NCI-H2196 (cell line): ENCODE measurements at regions not wholly inside any gene's neighbourhood (a gene's known extent, or its start where the extent isn't known, plus 50 kb on each side); places are given as distances from the start of the nearest gene placed in this dataset.
"Not testable (repeated sequence)": the region's sequence is repeated elsewhere in the genome, so short reads cannot be mapped to it uniquely, and the experiment has no call there.

Source experiments
- DNase-seq: peaks from one replicate; lab custom pipeline; 2025; ENCODE audit not compliant: unreplicated experiment; lab: John Stamatoyannopoulos, UW

DNA sequence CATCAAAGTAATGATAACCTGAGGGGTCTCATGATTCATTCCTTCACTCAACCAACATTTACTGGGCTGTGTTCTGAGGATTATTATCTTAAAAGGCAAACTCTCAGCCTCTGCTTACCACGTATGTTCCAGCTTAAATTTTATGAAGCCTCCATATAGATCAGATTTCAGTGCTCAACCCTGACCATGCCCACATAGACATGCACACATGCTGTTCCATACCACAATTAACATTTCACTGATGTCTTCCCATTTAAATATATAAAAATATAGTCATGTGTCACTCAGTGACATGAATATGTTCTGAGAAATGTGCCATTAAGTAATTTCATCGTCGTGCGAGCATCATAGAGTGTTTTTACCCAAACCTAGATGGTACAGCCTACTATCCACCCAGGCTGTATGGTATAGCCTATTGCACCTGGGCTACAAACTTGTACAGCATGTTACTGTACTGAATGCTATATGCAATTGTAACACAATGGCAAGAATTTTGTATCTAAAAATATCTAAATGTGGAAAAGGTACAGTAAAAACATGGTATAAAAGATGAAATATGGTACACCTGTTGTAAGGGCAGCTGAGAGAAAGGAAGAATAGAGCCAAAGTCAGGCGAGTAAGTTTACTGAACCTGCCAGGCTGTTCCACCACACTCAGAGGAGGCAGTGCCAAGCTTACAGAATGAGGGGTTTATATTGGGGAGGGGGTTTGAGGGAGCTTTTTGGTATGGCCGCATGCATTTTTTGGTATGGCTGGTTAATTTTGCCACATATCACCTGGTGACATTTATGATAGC, 134.7 kb upstream of the ETV3 start:
- no peak for DNase-seq

DNA sequence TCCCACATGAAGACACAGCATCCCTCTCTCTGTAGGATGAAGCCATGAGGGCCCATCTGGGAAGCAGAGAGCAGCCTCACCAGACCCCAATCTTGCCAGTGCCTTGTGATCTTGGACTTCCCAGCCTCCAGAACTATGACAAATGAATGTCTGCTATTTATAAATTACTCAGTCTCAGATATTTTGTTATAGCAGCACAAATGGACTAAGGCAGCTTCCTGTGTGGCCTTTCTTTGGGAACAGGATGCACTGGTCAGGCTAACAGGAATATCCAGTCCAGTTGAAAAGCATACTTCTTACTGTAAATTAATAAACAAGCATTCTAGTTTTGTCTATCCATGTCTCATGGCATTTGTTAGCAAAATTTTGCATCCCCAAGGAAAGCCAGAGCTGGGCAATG, 134.1 kb upstream of the ETV3 start:
- DNase-seq = no peak

DNA sequence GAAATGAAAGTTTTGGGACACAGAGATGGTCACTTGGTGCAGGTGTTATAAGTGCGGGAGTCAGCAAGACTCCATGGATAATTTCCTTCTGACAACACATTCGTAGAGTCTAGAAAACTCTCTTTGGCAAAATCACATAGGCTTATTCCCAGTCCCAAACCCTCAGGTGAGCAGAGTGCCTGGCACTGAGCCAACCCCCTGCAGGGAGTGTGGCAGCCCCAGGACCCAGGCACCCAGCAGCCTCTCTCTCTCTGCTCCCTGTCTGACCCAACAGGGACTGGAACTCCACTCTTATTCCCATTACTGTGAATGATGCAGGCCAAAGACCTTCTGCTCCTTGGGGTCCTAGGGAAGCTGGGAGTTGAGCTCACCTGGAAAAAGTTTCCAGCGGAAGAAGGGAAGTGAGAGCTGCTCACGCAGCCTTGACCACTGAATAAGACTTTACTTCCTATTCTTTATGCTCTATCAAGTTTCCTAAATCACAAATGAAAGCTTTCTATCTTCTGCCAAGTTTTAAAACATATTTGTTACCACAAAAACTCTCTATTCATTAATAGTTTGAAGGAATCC, 132.6 kb upstream of the ETV3 start:
- no peak for DNase-seq

DNA sequence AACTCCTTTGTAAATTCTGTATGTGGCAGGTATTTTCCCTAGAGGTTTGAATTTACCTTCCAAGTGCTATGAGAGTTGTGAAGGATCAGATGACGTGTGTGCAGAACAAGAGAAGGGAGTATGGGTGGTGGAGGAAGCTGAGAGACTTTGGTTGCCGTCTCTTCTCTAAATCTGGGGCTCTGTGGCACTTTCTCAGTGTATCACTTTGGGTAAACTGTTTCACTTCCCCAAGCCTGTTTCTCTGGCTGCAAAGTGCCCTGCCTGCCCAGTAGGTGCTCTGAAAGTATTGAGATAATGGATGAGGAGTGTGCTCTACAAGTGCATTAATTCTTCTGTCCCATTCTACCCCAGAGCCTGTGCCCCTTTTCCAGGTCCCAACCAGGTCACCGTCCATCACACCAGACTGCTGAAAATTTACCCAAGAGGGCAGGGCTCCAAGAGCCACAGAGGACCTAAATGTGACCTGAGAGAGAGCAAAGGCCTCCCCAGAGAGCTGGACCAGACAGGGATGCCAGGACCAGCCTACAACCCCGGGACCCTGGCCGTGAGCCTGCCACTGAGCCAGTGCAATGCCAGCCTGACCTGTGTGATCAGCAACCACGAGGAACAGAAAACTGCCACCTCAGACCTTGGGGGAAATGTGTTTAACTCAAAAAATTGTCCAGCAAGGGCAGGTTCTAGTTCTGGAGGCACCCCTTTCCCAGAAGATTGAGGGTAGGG, 131.6 kb upstream of the ETV3 start:
- no peak for DNase-seq

DNA sequence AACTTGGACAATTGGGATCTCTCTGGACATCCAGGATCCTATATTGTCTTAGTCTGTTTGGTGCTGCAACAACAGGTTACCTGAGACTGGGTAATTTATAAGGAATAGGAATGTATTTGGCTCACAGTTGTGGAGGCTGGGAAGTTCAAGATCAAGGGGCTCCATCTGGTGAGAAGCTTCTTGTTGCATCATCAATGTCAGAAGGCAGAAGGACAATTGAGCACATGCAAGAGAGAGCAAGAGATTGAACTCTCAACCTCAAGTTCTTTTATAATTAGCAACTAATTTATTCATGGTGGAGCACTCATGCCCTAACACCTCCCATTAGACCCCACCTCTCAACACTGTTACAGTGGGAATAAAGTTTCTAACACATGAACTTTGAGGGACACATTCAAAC, 124.7 kb upstream of the ETV3 start:
- no peak for DNase-seq

DNA sequence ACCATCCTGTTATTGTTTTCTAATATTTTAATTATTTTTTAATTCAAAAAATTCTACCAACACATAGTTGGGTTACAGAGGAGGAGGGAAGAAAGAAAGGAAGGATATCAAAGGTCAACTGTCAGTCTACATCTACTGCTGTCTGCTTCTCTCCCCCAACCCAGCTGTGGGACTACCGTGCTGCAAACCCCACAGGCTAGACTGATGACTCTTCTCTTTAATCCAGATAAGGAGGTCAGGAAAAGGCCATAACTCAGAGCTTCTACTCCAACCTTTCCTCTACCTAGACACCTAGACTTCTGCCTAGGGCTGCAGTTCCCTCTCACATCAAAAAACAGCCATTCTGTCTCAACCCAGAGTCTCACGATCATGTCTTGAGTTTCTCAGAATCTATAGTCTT, 124.2 kb upstream of the ETV3 start:
- no peak for DNase-seq

DNA sequence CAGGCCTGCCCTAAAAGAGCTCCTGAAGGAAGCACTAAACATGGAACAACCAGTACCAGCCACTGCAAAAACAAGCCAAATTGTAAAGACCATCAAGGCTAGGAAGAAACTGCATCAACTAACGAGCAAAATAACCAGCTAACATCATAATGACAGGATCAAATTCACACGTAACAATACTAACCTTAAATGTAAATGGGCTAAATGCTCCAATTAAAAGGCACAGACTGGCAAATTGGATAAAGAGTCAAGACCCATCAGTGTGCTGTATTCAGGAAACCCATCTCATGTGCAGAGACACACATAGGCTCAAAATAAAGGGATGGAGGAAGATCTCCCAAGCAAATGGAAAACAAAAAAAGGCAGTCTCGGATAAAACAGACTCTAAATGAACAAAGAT, 117.7 kb upstream of the ETV3 start:
- not testable (repeated sequence) for DNase-seq

DNA sequence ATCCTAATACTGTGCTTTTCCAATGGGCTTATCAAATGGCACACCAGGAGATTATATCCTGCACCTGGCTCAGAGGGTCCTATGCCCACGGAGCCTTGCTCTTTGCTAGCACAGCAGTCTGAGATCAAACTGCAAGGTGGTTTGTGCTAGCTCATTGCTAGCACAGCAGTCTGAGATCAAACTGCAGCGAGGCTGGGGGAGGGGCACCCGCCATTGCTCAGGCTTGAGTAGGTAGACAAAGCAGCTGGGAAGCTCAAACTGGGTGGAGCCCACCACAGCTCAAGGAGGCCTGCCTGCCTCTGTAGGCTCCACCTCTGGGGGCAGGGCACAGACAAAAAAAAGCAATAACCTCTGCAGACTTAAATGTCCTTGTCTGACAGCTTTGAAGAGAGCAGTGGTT, 116.0 kb upstream of the ETV3 start:
- DNase-seq = not testable (repeated sequence)

DNA sequence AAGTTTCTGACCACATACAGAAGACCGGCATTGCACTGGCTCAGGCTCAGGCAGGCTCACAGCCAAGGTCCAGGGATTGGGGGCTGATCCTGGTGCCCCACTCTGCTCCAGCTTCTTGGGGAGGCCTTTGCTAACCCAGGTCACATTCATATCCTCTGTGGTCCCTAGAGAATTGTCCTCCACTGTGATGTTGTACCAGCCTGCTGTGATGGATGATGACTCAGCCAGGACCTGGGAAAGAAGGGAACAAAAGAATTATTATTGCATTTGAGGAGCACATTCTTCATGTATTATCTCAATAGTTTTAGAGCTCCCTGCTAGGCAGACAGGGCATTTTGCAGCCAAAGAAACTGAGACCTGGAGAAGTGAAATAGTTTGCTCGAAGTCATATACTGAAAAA, 114.3 kb upstream of the ETV3 start:
- no peak for DNase-seq

DNA sequence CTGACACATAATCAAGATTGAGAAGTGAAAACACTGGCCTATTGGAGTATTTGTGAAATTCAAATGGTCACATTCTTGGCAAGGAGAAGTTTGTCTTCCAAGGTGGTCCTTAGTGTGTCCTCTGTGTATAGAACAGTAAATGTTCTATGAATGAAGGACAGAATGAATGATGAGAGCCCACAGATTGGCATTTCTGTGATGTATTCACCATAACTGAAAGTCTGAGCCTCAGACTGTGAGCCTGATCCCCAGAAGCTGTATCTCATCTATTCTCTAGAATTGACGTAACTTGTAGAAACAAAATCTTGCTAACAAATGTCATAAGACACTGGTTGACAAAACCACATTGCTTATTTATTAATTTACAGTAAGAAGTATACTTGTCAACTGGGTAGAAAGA, 111.5 kb upstream of the ETV3 start:
- no peak for DNase-seq

DNA sequence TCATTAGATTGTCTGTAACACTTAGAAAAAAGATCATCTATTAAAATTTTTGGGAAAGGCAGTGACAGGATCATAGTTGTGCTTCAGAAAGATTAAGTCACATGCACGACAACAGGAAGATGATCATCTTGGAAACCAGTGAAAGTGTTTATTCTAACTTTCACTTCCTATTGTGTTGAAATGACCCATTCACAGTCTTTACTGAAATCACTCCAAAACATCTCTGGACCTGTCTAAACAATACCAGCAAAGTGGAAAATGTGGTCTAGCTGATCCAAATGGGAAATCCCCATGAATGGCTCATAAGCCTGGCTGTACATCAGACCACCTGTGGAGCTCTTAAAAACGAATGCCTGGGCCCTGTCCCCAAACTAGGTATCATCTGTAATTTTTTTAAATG, 111.1 kb upstream of the ETV3 start:
- DNase-seq = no peak

DNA sequence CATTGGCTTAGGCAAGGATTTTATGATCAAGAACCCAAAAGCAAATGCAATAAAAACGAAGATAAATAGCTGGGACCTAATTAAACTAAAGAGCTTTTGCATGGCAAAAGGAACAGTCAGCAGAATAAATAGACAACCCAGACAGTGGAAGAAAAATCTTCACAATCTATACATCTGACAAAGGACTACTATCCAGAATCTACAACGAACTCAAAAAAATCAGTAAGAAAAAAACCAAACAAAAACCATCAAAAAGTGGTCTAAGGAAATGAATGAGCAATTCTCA, 109.5 kb upstream of the ETV3 start:
- not testable (repeated sequence) for DNase-seq

DNA sequence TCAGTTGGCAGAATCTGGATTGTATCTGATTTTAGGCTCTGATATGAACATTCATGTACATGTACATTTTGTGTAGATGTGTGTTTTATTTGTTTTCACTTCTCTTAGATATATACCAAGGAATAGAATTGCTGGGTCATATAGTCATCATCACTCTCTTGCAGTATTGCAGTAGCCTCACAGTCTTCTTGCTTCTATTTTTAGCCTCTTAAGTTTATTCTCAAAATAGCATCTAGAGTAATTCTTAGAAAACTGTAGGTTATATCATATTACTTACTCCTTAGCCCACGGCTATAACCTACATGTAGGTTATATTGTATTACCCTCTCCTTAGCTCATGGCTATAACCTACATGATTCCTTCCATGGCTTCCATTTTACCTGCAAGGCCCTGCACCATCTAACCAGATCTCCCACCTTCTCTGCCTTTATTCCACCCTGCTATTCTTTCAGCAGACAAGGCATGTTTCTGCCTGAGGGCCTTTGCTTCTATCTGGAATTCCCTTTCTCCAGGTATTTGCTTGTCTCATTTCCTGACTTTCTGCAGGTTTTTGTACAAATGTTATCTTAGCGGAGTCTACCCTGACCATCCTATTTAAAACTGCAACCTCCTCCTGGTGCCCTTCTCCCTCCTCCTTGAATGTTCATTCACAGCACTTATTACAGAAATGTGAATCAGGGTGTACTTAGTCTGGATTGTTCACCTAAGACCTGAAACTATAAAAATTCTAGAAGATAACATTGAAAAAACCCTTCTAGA, 109.0 kb upstream of the ETV3 start:
- DNase-seq = no peak

DNA sequence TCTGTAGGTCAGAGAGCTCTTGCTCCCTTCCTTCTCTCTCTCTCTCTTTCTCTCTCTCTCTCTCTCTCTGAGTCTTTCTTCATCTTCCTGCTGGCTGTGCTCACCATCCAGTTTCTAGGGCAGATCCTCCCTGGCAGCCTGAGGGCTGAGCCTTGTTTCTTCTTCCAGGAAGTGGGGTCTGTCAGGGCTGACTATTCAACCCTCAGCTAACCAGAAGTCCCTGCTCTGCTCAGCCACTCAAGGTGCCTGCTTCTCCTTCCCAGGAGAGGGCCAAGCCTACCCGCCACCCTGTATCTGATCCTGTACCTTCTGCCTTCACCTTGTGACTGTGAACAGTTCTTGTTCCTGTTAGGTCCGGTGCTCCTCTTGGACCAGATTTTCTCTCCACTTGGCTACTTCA, 107.6 kb upstream of the ETV3 start:
- no peak for DNase-seq

DNA sequence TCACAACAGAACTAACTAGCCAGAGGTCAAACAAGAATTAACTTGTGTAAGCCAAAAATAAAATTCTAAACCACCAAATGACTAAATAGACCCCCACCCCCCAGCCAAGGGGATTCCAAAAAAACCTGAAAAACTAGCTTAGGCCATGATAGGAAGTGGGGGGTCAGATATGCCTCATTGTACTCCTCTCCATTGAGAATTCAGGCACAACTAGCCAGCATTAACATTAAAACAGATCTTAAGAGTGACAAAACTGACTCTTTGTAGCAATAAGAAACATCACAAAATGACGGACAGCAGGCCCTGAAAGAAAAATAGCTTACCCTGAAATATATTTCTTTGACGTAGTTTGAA, 103.0 kb upstream of the ETV3 start:
- no peak for DNase-seq

DNA sequence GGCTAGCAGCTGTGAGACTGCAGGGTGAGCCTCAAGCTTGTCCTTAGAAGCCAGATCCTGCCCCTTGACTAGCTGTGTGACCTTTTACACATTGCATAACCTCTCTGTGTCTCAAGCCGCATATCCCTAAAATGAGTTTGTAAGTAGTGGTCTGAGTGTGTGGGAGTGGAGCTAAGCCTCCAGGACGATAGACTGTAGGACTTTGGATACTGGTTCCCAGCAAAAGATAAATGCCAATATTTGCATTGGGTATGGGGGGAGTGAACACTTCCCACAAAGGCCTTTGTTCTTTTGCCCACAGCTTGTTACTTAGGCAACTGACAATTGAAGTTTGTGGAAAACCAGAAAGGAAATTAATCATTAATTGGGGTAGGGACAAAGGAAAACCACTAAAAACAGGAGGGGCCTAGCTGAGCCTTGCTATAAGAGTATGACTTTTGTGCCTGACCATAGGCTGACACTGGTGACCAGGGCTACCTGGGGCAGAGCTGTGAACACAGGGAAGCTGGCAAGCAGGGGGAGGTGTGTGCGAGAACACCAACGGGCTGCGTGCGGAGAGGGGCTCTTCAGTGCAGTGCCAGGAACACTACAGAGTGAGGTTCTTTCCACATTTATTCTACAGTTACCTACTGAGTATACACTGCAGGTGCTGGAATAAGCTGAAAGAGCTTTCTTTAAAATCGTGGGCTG, 102.4 kb upstream of the ETV3 start:
- DNase-seq = no peak

DNA sequence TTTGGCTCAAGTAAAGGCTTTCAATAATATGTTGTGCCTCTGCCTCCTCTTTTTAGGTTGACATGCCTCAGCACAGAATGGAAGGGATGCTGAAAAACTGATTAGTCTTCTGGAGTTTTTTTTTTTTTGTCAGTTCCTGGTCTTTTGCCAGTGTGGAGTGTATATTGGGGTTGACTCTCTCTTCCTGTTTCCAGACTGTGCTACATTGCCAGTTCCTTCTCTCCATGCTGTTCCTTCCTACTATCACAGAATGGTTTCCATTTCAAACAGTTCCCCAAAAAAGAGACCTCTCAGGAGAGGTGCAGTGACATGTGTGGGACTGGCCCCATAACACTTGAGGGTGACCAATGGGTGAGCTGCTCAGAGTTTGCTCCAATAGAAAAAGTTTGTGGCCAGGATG, 101.7 kb upstream of the ETV3 start:
- DNase-seq = no peak

DNA sequence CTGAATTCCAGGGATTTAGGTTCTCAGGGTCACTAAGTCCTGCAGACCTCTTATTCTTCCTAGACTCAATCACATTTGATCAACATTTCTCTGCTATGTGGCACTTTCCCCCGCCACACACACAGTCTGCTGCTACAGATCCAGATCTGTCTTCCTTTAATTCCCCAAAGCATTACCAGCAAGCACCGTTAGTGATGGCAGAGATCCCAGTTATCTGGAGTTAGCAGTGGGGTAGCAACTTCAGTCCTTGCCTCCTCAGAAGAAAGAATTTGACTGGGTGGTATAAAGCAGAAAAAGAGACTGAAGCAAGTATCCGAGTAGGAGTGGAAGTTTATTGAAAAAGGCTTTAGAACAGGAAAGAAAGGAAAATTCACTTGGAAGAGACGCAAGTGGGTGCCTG, 100.4 kb upstream of the ETV3 start:
- DNase-seq = no peak

DNA sequence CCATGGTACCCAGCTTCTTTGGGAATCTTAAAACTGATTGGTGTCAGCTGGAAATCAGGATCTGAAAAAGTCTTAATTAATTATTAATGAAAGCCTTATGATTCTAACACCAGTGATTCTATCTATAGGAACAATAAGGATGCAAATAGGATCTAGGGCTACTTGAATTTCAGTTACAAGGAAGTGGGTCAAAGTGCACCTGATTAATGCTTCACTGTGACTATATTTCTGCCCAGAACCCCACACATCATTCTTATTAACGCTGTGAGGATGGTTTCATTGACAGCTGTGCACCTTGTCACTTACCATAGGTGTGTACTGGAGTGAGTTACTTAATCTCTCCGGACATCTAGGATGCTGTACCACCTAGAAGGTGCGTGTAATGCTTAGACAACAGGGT, 99.8 kb upstream of the ETV3 start:
- DNase-seq = no peak

DNA sequence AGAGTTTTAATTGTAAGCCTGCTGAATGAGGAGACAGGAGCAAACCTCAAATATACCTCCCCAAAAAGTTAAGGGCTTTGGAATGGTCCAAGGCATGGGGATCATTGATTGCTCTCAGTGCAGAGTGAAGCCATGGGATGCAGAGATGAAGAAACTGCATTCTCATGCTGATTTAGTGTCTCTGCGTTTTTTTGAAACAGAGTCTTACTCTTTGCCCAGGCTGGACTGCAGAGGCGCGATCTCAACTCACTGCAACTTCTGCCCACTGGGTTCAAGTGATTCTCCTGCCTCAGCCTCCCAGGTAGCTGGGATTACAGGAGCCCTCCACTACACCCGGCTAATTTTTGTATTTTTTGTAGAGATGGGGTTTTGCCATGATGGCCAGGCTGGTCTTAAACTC, 99.3 kb upstream of the ETV3 start:
- no peak for DNase-seq

DNA sequence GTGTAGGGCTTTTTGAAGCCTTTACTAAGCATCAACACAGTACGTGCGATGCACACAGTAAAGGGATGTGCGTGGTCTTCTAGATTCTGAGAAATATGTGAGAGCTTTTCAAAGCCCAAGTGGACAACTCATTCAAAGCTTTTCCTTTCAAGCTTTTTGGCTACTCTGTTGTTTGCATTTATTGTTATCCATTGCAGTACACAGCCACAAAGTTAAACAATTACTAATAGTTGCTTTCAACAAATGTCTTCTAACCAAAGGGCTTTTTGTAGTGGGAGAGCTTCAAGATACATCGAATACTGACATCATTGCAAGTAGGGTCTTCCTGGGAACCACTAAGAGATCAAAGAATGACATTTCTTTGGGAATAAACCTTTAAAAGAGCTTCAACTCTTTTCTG, 97.9 kb upstream of the ETV3 start:
- no peak for DNase-seq
